HG02981 (cell line): ENCODE measurements at regions not wholly inside any gene's neighbourhood (a gene's known extent, or its start where the extent isn't known, plus 50 kb on each side); places are given as distances from the start of the nearest gene placed in this dataset.
A peak's percentile ranks its signal among the peaks of the same experiment; 100 is the strongest.
"Not testable (repeated sequence)": the region's sequence is repeated elsewhere in the genome, so short reads cannot be mapped to it uniquely, and the experiment has no call there.

Source experiments
- ATAC-seq: cut with Tn5 transposase; IDR thresholded peaks from one replicate; pipeline ENCODE4 v1.9.1; 2021; ENCODE audit warnings: mild to moderate bottlenecking, moderate library complexity; ENCODE audit not compliant: unreplicated experiment

GRCh38 chr5:153212471-153212870, 278.0 kb upstream of the GRIA1 start:
- no peak for ATAC-seq

DNA sequence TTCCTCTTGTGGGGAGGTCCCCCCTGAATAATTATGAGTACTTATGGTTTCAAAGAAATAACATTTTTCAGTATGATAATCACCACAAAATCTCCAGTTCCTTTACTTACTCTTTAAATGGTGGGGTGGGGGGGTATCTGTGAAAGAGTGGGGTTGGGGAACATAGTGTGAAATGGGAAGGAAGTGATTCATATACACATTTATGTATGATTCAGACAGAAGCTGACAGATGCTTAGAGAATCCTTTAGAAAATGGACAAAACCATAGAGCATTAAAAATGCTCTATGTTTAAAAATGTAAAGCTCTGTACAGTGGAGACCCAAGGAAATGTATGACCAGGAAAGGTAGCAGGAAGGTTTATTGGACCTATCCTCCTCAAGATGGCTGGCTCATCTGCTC, 267.5 kb upstream of the GRIA1 start:
- ATAC-seq: no peak

DNA sequence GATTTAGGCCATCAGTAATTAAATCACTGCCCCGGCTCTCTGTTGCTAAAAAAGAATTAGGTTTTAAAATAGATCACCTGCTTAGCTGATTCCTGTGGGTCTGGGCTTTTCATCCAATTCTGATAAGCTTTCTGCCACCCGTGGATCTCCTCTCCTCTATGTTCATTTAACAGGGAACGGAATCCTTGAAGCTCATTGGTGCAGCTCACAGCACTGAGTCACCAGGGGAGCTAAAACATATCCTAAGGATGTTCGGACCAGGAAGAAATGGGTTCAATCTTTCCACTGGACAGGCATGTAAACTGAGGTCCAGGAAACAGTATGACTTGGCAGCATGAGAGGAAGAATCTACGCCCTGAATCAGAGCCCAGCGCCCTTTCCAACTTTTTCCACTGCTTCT, 267.1 kb upstream of the GRIA1 start:
- no peak for ATAC-seq

DNA sequence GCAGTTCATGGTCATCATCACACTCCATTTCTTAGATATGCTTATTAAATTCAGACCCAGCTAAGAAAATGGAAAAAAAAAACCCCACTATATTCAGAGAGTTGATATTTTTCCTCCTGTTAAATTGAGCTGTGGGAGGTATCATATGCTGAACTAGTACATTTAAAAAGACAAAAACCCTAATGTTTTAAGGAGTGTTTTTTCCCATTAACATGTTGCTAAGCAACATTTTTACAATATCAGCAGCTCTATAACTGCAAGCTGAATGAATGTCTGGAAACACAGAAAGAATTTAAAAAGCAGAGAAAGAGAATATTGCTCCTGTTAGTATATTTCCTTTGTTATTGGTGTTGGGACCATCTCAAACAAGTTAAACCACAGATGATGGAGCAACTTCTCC, 265.8 kb upstream of the GRIA1 start:
- no peak for ATAC-seq

DNA sequence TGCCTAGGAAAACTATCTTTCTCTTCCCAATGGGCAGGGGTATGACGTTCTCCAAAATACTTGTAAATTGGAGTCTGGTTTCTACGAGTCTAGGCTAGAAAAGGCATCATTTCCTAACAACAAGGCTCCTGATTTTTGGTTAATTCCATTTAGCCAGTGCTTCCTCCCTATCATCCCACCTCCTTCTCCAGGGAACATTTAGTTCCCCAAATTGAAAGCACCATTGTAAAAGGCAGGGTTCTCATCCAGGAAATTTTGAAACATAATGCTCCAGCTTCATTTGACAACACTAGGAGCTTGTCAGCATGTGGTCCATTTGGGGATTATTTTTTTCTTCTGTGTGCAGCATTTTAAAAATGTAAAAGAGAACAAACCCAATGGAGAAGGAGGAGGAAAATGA, 256.5 kb upstream of the GRIA1 start:
- ATAC-seq: no peak

DNA sequence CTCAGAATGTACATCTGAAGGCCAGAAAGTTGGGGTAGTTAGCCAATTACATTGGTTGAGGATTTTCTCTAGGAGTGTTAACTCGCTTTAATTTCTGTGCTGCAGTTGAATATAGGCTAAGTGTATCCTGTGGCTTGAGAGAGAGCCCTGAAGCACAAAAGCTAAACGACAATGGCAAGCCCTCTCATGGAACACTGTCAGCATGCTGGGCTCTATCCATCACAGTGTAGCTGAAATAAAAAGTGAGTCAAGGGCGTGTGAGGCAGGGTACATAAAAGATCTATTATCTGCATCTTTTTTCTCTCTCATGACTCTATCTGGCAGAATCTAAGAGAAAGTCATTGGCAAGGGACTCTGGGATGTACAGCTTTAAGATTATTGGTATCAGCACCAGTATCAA, 254.2 kb upstream of the GRIA1 start:
- no peak for ATAC-seq

DNA sequence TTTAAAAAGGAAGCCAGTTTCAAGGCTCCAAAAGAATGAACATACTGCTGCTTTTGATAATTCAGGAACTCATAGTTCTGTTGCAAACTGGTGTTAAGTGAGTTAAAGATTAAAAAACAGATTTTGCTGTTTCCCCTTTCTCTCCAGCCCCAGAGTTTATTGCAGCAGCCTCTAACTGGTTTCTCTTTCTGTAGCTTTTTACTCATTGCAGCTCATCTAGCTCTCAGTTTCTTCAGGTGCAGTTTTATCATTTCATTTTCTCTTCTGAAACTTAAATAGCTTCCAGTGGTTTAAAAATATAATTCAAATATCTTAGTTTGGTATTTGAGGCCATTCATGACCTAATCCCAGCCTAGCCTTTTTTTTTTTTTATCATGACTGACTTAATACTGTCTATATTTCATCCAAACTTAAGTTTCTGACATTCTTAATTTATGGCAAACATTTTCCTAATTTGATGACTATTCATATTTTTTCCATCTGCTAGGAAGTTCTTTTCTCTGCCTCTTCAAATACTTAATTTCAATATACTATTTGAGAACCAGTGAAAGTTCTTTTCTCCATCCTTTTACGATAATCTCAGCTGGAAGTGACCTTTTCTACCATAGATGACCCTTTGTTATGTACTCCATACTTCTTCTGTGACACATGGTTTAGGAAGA, 252.7 kb upstream of the GRIA1 start:
- ATAC-seq: peak; percentile 86

- no peak for ATAC-seq
Observed at GRCh38 chr5:153257381-153257780, 233.1 kb upstream of the GRIA1 start.

GRCh38 chr5:153258469-153258868, 232.0 kb upstream of the GRIA1 start:
- no peak for ATAC-seq

GRCh38 chr5:153267506-153267905, 223.0 kb upstream of the GRIA1 start:
- no peak for ATAC-seq

DNA sequence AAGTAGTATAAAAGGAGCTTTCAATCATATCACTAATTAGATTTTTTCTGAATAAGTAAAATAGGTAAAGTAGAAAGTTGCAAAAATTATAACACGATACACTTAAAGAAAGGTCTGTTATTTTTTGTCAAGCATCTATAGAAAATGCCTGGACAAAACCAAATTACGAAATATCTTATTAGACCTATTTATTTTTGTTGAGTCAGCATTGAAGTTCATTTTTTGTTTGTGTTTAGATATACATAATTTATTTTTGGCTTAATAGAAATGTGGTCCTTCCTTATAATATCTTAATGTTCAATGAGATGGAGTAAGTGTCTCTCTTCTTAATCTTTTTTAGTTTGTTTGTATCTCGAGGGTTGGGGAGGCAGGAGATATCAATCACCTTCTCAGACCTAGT, 214.8 kb upstream of the GRIA1 start:
- ATAC-seq: no peak

- ATAC-seq: no peak
Observed at GRCh38 chr5:153276151-153276550, 214.3 kb upstream of the GRIA1 start.

- ATAC-seq: not testable (repeated sequence)
Observed at GRCh38 chr5:153296251-153296844, 194.1 kb upstream of the GRIA1 start.

DNA sequence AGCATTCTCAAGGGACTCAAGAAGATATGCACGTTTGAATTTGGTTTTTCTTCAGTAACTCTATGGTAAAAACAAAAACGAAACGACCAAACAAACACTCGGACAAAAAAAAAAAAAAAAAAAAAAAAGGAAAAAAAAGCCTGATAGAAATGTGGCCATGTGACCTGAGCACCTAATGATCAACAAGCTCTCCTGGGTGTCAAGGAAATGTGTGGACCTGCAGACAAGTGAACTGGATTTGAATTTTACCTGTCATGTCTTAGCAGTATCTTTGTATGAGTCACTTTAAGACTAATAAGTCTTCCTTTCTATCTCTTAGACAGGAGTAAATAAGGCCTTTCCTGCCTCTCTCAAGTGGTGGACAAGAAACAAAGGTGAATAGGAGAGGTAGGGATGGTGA, 190.6 kb upstream of the GRIA1 start:
- ATAC-seq: no peak

DNA sequence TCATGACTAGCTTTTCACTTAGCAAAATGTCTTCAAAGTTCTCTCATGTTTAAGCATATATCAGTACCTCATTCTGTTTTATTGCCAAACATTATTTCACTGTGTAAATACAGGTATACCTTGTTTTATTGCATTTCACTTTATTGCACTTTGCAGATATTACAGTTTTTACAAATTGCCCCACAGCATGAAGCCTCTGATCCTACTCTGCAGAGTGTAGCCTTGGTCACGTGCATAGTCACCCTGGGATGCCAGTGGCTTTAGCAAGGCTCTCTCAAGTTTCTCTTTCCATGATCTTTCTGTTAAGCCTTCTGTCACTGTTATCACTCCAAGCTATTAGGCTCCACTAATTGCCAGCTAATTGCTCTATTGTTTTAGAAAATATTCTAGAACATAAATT, 182.2 kb upstream of the GRIA1 start:
- ATAC-seq: no peak

- ATAC-seq: no peak
Observed at GRCh38 chr5:153318556-153318955, 171.9 kb upstream of the GRIA1 start.

GRCh38 chr5:153321478-153321877, 169.0 kb upstream of the GRIA1 start:
- ATAC-seq: no peak

- no peak for ATAC-seq
Observed at GRCh38 chr5:153340139-153340538, 150.3 kb upstream of the GRIA1 start.

GRCh38 chr5:153340738-153341137, 149.7 kb upstream of the GRIA1 start:
- ATAC-seq: no peak

- no peak for ATAC-seq
Observed at GRCh38 chr5:153342487-153342886, 148.0 kb upstream of the GRIA1 start.

DNA sequence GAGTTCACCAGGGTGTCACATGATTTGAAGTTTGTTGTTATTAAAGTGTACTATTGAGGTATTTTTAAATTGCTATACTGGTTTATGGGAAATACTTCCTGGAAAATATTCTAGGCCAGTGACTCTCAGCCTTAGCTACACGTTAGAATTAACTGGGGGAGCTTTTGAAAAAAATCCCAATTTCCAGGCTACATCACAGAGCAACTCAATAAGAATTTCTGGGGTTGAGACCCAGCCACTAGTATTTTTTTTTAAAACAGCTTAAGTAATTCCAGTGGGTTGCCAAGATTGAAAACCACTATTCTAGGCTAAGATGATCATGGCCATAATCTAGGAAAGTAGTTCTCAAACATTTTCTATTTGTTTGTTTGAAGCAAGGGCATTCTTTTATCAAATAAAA, 142.9 kb upstream of the GRIA1 start:
- ATAC-seq: no peak

DNA sequence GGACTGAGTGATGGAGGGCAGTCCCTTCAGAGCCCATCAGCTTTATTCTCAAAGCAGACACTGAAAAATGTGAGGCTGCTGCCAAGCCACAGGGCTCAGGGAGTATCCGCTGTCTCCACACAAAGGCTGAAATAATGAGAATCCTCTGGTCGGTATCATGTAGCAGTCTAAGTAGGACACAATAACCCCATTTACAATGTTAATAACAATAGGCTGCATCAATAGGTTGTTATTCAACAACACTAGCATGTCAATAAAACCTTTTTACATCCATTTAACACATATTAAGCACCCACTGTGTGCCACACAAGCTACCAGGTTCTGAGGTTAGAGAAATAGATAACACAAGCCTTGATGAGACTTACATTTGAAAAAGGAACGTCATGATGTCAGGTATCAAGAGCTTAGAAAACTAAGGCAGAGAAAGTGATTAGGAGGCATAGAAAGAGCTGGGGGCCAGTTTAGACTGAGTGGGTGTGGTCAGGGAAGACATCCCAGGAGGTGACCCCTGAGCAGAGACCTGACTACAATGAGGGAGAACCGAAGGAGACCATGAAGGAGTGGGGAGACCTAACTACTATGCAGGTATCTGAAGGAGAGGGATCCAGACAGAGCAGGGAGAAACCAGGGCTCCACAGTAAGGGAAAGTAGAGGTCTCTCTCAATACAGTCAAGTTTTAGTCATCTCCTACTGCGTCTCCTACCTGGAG, 140.1 kb upstream of the GRIA1 start:
- no peak for ATAC-seq
